Ovary (tissue), 7 donors: ENCODE measurements at regions not wholly inside any gene's neighbourhood (a gene's known extent, or its start where the extent isn't known, plus 50 kb on each side); places are given as distances from the start of the nearest gene placed in this dataset.

Experiments used
- DNase-seq, 5 donors: peaks; one replicate each; pipeline ENCODE4 v3.0.0-alpha.2; 2019 to 2020
- H3K27ac ChIP-seq, 2 donors: fragments of 200-600 bp; one replicate each; pipeline versions ENCODE4 v1.5.1 to v1.8.0; 2019 to 2022
- H3K27me3 ChIP-seq: fragments of 200-600 bp; one replicate; pipeline ENCODE4 v1.8.0; 2022
- H3K36me3 ChIP-seq: fragments of 200-600 bp; sonication (generic); one replicate; pipeline ENCODE4 v1.5.1; 2019
- H3K4me1 ChIP-seq: one replicate; pipeline ENCODE4 v1.8.1; 2013; ENCODE audit warnings: mild to moderate bottlenecking, moderate library complexity; ENCODE audit not compliant: insufficient read depth
- H3K4me3 ChIP-seq: fragments of 200-600 bp; sonication (generic); one replicate; pipeline ENCODE4 v1.5.1; 2017
- H3K9me3 ChIP-seq, 2 donors: fragments of 200-600 bp in 1 of 2; sonication (generic) in 1 of 2; one replicate each; pipeline versions ENCODE4 v1.5.1 to v1.8.1; 2013 to 2019; ENCODE audit warnings: mild to moderate bottlenecking in 1 of 2, moderate library complexity in 1 of 2
- CTCF ChIP-seq, 3 donors: fragments of 450-650 bp in 2 of 3; fragments of 200-600 bp in 1 of 3; IDR thresholded peaks; one replicate each; pipeline versions ENCODE4 v1.5.1 to v1.8.0; 2016 to 2022; ENCODE audit warnings: antibody characterized with exemption in 3 of 3, mild to moderate bottlenecking in 1 of 3
- EP300 ChIP-seq: sonication (generic); formaldehyde crosslinking; IDR thresholded peaks from one replicate; pipeline ENCODE4 v1.6.1; 2017; ENCODE audit warnings: antibody characterized with exemption
- POLR2A ChIP-seq: fragments of 450-650 bp; IDR thresholded peaks from one replicate; pipeline ENCODE4 v1.6.1; 2017; ENCODE audit warnings: antibody characterized with exemption, mild to moderate bottlenecking, moderate library complexity
- WGBS, 3 donors: extraction: QIAGEN DNeasy Blood & Tissue Kit in 1 of 3; methylation state at CpG; one replicate each; pipeline versions ENCODE4 v1.1.5 to v1.1.7; 2013 to 2017; 5-methylcytosine and 5-hydroxymethylcytosine counted together
- intact Hi-C, 4 donors: fragments of 100-400 bp; cut with DNase I; formaldehyde crosslinking; loops; one replicate each; pipeline versions ENCODE4 v1.11.0 to v1.15.1; 2022 to 2023
- donor health status: DM: no; HTN: no; CAD: no; lungs with moderate emphysema.
- donor health status: DM: no; HTN: no; CAD: no.
- donor health status: Bipolar disorder and iron deficiency.
- donor health status: DM: no; HTN: no; CAD: no.
- donor health status: DM: yes; HTN: yes; CAD: no.

- DNase-seq, result no peak
- H3K9me3 ChIP-seq, result no peaks in the 10 kb centered on the region
- H3K36me3 ChIP-seq, result no peaks in the 10 kb centered on the region
- H3K27me3 ChIP-seq, result no peaks in the 10 kb centered on the region
- H3K27ac ChIP-seq, result no peak overlapping the region
- H3K4me3 ChIP-seq, result no peak overlapping the region
- no peaks in the 10 kb centered on the region for H3K4me1 ChIP-seq
- TF ChIP-seq POLR2A, result no peak
- TF ChIP-seq CTCF (IDR thresholded peaks at IDR 0.05), result no peak
- no peak for TF ChIP-seq EP300
- intact Hi-C loops, result no loop called here
Observed at GRCh38 chr7:21326241-21326640, 101.6 kb upstream of the SP4 start.

GRCh38 chr7:21326921-21327320 lies 101.0 kb upstream of the SP4 start:
- intact Hi-C loops, result no loop called here
- TF ChIP-seq POLR2A (no peak), CTCF (IDR thresholded peaks at IDR 0.05) (no peak), EP300 (no peak)

DNA sequence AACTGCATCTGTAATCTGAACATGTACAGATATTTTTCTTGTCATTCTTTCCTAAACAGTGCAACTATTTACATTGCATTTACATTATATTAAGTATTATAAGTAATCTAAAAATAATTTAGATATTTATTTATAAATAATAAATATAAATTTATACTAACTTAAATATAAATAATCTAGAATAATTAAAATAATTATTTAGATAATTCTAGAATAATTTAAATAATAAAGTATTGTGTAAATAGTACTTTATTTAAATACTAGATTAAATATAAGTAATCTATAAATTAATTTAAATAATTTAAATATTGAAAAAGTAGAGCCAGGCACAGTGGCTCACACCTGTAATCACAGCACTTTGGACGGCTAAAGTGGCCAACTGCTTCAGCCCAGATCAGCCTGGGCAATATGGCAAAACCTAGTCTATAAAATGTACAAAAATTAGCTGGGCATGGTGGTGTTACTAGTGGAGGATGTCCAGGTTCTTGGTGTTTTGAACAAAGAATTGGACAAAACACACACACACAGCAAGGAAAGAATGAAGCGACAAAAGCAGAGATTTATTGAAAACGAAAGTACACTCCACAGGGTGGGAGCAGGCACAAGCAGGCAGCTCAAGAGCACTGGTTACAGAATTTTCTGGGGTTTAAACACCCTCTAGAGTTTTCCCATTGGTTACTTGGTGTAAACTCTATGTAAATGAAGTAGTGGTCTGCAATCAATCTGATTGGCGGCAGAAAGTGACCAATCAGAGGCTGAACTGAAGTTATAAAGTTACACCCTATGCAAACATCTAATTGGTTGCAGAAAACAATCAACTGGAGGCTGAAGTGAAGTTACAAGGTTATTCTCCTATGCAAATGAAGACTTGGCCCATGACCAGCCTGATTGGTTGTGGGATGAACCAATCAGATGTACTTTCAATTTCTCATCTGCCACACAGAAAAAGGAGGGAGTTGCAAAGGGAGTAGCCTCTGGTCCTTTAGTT lies 100.2 kb upstream of the SP4 start:
- intact Hi-C loops, result no loop called here
- no peak for DNase-seq
- 93 to 96% (median 93%) methylated on average over 4 of the region's 4 CpGs for WGBS, 3 donors
- Histone ChIP-seq H3K9me3 (no peaks in the 10 kb centered on the region), H3K27ac (no peak overlapping the region), H3K4me3 (no peak overlapping the region), H3K36me3 (no peaks in the 10 kb centered on the region), H3K4me1 (no peaks in the 10 kb centered on the region), H3K27me3 (no peaks in the 10 kb centered on the region)
- TF ChIP-seq POLR2A, result no peak
- no peak for TF ChIP-seq EP300
- TF ChIP-seq CTCF (IDR thresholded peaks at IDR 0.05), result no peak

More at GRCh38 chr7:21326921-21327320, 101.0 kb upstream of the SP4 start:
- no peaks in the 10 kb centered on the region for H3K36me3 ChIP-seq
- 35 to 47% (median 38%) methylated on average over 3 of the region's 3 CpGs for WGBS, 3 donors
- H3K9me3 ChIP-seq, result no peaks in the 10 kb centered on the region
- H3K4me1 ChIP-seq, result no peaks in the 10 kb centered on the region
- H3K4me3 ChIP-seq, result no peak overlapping the region
- DNase-seq, result no peak
- no peak overlapping the region for H3K27ac ChIP-seq
- no peaks in the 10 kb centered on the region for H3K27me3 ChIP-seq

DNA sequence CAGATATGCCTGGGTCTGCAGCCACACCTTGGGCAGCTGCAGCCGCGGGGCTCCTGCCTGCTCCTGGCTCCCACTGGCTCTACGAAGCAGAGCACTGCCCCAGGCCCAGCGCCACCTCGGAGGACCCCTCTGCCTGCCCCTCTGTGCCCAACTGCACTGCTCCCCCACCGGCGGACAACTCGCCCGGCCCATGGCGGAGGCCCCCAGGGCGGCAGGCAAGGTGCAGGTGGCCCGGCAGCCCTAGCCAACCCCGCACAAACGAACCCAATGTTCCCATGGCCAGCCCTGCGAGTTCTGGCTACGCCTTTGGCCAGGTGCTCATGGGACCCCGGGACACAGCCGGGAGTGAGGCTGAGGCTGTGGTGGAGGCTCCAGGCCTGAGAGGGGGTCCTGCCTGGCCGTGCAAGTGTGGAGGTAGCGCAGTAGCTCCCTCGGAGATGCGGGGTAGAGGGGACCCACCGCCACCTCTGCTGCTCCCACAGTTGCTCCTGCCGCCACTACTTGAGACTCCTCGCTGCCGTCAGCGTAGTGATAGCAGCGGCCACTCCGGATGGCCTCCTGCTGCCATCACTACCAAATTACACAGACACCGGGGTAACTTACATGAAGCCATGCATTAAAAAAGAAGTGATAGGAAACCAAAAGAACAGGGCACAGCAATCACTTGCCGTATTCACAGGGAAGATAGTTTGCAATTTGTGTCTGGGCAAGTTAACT lies 97.3 kb upstream of the SP4 start:
- no peaks in the 10 kb centered on the region for H3K27me3 ChIP-seq
- no peaks in the 10 kb centered on the region for H3K36me3 ChIP-seq
- intact Hi-C loops, result no loop called here
- H3K9me3 ChIP-seq, result no peaks in the 10 kb centered on the region
- no peak overlapping the region for H3K27ac ChIP-seq
- 89 to 93% (median 93%) methylated on average over 31 of the region's 31 CpGs for WGBS, 3 donors
- TF ChIP-seq EP300 (no peak), POLR2A (no peak), CTCF (IDR thresholded peaks at IDR 0.05) (no peak)
- H3K4me3 ChIP-seq, result no peak overlapping the region
- DNase-seq, result no peak
- no peaks in the 10 kb centered on the region for H3K4me1 ChIP-seq
